Hypothalamus (tissue), 51 donors: ENCODE measurements at regions not wholly inside any gene's neighbourhood (a gene's known extent, or its start where the extent isn't known, plus 50 kb on each side); places are given as distances from the start of the nearest gene placed in this dataset.
"Not testable (repeated sequence)": the region's sequence is repeated elsewhere in the genome, so short reads cannot be mapped to it uniquely, and the experiment has no call there.

Experiments
- DNase-seq, 51 donors: peaks; one replicate each; lab custom pipeline; 2025; lab: John Stamatoyannopoulos, UW

DNA sequence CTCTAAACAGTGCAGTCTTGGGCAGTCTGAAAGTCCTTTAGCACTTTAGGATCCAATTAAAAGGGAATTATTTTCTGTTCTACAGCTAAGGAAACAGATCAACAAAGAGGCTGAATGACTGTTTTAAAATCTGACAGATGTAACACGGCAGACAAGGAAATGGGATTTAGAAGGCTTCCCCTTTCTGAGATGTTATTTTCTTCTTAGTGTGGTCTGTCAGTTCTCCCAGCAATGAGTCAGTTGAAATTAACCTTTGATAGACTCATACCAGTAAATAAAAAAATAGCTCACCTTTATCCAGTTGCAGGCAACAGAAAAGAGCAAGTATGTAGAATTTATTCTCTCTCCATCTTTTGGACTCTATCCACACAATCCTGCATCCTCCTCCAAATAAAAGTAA, 98.1 kb downstream of the NEDD1 start:
- no peak for DNase-seq

DNA sequence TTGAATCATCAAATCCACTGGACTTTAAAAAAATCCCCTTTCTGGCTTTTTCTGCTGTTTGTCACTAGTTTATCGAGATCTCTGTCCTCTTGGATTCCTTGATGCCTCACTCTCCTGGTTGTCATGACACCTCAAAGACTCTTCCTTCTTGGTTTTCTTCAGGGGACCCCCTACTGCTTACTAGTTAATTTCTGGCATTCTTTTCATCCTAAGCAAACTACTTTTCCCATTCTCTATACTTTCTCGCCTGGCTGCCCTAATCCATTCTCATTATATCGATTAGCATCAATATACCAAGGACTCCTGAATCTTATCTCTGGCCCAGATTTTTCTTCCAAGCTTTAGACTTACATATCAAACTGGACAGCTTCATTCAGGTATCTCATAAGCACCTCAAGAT, 98.6 kb downstream of the NEDD1 start:
- no peak for DNase-seq

DNA sequence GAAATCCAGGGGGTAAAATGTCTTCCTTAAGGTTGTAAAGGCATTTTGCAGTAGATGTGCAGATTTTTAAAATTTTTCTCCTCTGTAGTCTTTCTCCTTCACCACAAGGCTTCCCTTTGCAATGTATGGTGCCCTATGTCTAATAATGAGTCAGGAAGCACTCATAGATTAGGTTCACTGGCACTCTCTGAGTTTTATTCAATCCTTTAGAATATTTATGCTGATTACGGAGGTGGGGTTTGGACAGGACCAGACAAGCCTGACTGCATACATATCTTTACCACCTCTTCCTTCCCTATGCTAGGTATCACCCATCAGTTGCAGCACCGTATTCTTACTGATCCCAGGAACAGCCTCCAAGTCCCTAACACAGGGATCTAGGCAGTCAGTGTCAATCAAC, 99.5 kb downstream of the NEDD1 start:
- DNase-seq, result no peak

DNA sequence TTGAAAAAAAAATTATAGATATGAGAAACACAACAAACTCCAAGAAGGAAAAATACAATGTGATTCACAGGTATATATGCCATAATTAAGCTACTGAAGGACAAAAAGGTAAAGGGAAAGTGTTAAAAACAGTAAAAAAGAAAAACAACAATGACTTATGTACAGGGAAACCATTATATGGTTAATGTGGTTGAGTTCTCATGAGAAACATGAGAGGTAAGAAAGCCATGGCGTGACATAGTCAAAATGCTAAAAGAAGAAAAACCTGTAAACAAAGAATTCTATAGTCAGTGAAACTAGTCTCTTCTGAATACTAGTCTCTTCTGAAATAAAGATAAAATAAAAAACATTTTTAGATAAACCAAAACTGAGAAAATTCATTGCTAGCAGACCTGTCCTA, 109.1 kb downstream of the NEDD1 start:
- no peak for DNase-seq

DNA sequence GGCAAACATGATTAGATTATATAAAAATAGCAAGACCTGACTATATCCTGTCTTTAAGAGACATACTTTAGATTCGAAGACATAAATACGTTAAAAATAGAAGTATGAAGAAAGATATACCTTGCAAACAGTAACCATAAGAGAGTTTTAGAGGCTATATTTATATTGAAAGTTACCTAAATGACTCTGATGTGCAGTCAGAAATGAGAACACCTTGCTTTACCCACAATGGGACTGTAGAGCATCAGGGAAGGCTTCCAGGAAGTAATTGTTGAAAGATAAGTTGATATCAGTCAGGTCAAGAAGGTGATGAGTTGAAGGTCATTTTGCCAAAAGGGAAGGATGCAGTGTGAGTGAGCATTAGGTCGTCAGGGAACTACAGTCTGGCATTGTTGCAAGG, 110.2 kb downstream of the NEDD1 start:
- no peak for DNase-seq

DNA sequence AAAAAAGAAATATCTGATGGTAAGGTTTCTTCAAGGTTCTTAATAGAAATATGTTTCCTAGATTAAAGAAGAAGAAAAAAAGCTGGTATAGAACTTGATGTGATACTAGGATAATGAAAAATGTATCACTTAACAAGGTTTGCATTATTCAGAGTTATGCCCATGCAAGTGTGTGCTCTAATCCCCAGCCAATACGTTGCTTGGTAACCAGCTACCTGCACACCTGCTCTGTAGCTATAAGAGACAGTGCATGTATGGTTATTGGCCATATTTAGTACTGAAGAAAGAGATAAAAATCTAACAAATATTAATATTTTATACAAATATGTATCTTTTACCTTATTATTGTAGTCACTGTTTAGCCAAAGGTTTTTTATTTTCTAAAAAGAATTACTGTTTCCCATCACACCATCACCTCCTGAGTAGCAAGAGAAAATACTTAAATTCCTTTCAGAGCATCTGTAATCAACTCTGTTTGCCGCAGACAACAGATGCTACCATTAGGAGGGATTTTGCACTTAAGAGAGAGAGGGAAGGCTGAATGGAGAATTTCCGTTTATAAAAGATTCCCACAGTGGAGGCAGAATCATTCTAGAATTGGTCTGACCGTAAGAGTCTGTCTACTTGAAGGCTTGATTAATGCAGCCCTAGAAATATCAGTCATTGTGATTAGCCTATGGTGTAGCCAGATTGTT, 115.6 kb downstream of the NEDD1 start:
- no peak for DNase-seq

DNA sequence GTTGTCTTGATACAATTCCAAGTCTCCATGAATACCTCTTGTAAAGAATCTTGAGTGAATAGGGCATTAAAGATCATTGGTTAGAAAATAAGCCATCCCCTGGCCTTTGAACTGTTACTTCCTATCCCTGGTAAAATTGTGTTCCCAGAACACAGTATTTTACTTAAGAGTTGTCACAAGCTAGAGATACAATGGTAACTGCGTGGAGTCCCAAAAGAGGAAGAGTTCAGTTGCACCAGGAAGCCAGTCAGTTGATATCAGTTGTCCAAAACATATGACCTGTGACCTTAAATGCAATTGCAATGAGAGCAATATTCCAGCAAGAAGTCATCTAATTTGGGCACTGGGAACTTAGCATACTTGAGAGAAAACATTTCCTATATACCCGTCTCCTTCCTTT, 117.3 kb downstream of the NEDD1 start:
- no peak for DNase-seq

DNA sequence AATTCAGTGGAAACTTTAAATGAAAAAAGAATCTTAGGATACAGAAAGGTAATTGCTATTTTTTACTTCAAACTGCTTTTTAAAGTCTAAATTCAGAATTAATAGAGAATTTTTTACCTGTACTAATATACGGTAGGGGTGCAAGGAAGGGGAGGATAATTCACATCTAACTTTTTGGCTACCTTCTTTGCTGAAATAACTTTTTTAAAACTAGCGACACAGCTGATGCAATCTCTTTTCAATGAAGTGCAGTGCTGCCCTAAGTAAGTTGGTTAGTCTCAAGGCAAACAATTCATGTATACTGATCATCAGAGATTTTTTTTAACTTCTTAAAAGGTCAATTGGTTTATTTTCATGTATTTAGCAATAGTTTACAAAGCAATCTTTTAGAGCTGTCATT, 119.8 kb downstream of the NEDD1 start:
- no peak for DNase-seq

DNA sequence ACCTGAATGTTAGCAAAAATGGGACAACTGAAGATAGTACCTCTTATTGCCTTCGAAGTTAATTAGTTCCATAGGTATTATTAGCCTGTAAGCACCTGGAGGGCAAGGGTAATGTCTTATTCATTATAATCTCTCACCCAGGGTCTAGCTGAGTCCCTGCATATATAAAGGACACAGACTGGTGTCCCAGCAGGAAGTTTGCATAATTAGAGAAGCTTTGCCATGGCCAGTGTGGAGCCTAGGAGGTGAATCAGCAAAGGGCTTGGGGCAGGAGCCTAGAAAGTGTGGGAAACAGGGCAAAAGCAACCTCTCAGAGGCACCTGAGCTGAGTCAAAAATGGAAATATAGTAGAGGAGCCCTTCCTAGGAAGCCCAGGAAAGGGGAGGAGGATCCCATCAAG, 120.4 kb downstream of the NEDD1 start:
- no peak for DNase-seq

DNA sequence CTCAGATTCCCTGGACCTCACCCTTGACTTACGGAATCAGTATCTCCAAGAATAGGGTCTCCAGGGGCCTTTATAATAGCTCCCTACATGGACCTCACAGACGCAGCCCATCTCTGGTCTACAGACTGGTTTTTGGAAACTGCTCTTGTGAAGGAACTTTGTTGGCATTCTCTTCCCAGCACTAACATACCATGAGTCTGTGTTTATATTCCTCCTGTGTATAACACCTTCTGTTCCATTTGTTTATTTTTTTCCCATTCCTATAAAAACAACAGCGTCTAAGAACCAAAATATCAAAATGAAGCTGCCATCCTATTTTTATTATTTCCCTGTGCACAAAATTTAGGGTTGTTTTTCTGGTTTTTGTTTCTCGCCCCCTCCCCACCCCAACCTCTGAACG, 131.1 kb downstream of the NEDD1 start:
- no peak for DNase-seq

DNA sequence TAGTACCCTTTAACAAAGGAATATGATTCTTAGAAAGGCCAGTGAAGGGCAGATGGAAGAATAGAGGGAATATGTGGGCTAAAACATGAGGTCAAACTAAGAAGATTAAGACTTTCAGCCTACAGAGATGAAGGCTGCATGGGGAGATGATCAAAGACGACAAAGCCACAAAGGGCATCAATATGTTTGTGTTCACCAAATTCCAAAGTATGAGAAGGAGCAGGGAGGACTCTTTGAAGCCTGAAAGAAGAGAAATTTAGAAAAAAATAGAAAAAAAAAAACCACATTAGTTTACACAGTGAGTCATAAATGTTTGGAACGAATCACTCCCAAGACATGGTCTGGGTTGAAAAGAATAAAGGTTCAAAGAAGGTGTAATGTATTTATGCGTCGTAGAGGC, 131.8 kb downstream of the NEDD1 start:
- no peak for DNase-seq

DNA sequence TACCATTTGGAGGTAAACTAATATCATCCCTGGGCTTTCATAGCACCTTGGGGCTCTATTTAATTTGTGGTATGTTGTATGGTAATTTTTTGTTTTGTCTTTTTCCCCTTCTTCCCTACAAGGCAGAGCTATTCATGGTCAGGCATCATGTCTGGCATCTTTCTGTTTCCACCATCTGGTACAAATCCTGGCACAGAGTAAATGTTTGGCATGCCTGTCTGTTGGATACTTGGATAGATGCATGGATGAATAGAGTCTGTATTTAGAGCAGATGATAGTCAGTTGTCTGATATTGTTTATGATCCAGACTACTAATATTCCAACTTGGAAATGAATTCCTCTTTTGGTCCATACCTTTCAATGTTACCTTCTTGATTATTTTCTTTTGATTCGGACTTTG, 139.8 kb downstream of the NEDD1 start:
- DNase-seq, result no peak

DNA sequence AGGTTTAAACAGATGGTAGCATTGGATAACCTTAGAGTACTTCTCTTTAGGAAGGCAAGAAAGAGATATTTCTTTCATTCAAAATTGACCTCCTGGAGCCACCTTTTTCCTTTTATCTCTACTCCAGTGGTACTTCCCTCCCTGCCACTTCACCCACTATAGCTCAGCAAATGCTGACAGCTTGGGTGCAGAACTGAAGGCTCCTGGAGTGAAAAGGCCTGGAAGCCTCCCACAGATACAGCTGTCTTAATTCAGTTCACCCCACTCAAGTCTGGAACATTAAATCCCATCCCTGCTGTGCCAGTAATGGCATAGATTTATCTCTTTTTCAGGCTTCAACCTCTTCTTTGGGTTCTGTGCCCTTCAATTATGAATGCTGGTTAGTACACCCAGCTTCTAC, 140.3 kb downstream of the NEDD1 start:
- DNase-seq, result peak in 1 of 51 donors; percentile 12

DNA sequence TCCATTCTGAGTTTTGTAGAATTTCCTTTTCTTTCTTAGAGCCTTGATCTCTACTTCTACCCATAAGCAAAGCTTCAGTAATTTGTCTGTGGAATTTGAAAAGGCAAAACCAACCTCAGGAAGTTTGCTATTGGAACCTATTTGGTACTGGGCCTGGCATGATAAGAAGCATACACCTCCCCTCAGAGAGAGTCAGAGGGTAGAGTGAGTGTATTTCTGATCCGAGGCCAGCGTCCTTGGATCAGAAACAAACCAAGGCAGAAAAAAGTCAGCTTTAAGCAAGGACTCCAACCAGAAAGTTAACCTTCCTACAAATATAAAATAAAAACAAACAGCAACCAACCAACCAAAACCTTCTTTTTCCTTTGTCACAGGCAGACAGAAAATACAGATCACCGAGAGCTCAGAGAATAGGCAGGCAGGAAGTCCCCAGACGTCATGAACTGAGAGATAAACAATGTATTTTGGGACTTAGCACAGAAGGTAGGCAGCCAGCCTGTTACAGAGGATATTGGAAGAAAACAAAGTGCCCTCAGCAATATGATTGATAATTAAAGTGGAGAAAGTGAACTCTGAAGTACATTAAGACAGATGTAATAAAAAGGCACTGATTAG, 141.5 kb downstream of the NEDD1 start:
- no peak for DNase-seq

DNA sequence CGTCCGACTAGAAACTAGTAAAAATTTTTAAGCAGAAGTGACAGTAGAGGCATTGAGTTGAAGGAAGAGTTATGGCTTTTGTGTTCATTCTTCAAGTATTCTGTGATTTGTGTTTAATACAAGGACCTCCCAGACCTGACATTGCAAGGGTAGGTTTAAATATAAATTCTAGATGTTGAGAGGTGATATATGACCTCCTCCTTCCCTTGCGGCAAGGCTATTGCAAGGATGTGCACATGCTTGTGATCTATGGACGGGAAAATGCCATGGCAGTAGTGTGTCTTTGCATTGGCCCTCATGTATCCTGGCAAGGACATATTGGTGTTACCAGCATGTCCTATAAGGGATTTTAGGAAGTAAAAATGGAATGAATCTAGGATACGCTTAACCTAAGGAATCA, 143.5 kb downstream of the NEDD1 start:
- no peak for DNase-seq

DNA sequence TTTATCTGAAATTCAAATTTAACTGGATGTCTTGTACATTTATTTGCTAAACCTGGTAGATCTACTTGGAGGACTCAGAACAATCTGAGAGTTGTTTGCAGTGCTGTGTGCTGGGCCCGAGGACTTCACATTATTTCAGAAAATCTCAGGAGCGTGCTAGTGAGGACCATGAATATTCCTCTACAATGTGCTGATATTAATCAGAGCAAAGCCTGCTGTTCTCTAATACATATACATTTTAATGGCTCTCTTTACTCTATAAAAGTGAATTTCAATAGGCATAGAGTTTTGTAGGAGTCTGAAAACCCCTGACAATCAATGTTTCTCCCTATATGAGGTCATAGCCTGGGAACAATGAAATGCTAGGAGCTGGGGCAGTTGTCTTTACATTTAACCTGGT, 144.3 kb downstream of the NEDD1 start:
- no peak for DNase-seq

DNA sequence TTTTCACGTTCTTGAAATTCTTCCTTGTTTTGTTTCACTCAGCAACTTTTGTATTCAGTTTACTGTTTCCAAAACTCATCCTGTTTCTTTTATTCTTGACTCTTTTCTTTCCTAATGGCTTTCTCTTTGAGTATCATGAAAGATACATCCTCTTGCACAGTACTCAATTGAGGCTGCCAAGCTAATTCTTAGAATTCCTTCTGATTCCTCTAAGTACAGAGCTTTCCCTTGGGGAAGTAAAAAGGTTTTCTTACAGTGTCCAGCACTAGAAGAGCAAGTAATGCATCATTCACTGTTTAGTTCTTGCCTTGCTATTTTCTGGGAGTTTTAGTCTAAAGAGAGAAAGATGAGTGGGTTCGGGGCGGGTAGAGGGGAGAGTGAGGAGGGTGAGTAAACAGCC, 154.1 kb downstream of the NEDD1 start:
- DNase-seq, result no peak

DNA sequence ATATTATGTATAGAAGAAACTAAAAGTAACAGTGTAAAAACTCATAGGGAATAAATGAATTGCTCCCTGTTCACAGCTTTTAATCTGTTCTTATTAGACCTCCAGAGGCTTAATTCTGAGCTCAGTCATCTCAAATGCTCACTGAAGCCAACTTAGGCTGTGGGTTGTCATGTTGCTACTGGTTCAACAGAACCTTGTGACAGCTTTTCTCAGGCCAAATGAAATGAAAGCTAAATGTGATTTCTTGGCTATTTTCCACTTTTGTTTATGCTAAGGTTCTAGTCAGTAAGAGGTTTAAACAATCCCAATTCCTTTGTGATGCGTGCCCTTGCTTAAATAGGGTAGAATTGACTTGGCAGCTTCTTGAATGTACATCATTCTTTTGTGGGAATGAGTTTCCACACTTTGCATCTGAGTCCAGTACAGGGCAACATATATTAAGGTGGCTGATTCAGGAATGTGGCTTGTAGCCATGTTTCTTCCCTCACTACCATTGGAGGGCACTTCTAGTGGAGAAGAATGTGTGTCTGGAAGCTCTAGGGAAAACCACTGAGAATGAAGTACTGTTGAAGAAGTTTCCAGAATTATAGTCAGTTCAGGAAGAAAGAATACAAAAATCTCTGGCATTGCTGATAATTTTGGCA, 156.4 kb downstream of the NEDD1 start:
- DNase-seq, result no peak

DNA sequence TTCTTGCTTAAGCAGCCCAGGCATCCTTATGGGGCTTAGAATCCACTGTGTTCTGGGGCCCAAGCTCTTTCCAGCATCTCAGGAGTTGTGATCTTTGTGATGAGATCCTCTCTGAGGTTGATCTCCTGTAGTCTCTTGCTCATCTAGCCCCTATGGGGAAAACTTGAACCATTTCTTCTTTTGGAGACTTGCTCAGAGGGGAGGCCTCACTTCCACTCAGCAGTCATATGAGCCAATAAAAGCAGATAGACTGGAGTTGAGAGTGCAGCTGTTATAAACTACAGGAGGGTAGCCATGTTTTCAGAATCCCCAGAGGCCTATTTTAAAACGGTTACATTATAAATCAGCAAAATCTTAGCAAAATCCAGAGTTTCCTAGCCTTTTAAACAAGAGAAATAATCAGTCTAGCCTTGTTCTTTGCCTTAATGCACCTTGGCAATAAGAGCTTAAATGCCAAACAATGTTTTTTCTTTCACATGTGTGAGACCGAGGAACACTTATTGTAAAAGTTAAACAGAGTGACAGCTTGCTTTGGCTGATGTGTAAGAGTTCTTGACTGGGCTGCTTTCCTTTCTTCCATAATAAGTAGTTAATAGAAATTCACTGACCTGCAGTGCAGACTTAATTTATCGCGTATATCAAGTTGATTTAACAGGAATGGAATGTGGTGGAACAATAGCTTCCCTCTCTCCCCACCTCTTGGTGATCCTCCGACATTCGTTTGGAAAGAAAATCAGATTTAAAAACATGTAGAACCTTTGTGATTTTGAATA, 168.3 kb downstream of the NEDD1 start:
- DNase-seq, result peak in 1 of 51 donors; percentile 21

DNA sequence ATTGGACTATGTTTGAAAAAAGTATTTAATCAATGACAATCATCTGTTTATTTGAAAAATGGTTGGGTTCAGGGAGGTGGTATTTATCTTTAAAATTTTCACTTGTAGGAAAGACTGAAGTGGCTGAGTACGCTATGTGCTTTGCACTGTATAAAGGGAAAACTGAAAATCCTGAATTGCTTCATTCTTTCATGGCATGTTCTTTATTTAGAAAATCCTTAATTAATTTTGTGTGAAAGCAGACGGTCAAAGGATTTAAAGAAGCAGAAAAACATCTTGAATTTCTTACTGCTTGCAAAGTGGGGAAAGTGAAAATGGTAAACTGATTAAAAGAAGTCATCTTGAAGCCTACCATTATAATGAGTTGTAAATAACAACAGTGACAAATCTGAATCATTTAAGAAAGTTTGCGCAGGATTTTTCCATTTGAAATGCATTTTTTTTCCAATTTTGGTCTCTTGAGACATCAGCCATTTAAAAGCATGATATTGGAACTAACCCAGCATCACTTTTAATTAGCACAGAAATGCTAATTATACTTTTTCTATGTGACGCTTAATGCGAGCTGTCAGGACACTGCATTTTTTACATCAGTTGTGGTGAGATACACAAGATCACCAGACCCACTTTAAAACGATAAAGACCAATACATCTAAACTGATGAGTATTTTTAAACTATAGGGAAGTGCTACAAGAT, 169.0 kb downstream of the NEDD1 start:
- DNase-seq, result peak in 1 of 51 donors; percentile 21

DNA sequence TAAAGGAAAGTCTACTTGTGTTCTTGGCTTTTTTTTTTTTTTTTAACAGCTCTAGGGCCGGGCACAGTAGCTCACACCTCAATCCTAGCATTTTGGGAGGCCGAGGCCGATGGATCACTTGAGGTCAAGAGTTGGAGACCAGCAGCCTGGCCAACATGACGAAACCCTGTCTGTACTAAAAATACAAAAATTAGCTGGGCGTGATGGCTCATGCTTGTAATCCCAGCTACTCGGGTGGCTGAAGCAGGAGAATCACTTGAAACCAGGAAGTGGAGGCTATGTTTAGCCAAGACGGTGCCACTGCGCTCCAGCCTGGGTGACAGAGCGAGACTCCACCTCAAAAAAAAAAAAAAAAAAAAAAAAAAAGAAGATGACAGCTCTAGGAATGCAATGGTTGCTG, 169.9 kb downstream of the NEDD1 start:
- not testable (repeated sequence) for DNase-seq
